GM19240 (cell line): ENCODE measurements at regions not wholly inside any gene's neighbourhood (a gene's known extent, or its start where the extent isn't known, plus 50 kb on each side); places are given as distances from the start of the nearest gene placed in this dataset.
"Not testable (repeated sequence)": the region's sequence is repeated elsewhere in the genome, so short reads cannot be mapped to it uniquely, and the experiment has no call there.

Source experiments
- DNase-seq: peaks from one replicate; pipeline ENCODE4 v3.0.0; 2011; ENCODE audit warnings: low spot score; ENCODE audit not compliant: insufficient read length

DNA sequence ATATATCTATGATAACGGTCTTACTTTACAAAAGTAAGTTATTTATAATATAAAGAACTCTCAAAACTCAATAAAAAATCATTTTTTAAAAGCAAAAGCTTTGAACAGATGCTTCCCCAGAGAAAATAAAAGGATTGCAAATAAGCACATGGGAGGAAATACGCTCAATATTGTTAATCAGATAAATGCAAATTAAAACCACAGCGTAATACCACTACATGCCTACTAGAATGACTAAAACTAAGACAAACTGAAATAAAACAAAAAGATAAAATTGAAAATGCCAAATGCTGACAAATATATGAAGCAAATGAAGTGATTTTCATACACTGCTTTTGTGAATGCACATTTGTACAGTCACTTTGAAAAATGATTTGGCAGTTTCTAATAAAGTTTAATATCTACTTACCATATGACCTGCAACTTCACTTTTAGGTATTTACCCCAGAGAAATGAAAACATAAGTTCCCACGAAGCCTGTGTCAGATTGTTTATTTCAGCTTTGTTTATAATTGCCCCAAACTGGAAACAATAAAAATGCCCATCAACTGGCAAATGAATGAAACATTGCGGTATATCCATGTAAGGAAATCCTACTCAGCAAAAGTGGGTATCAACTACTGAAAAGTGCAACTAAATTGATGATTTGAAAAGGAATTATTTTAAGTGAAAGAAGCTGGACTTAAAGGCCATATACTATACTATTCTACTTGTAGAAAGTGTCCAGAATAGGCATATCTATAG, 1072.4 kb downstream of the TMTC2 start:
- no peak for DNase-seq

DNA sequence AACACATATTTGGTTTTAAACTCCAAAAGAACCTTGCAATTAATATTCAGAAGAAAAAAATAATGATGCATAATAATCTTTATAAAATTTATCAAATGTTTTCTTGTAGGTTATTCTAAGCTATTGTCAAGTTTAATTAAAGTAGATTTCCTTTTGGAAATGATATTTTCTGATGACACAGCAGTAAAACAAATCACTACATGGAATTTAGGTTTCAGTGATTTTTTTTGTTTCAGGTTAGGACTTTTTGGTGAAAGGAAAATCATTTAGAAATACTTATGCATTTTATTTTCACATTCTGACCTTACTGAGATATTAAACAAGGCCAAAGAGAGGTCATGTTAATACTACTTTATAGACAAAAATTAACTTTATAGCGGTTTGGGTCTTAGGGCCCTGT, 1067.2 kb downstream of the TMTC2 start:
- no peak for DNase-seq

- no peak for DNase-seq
Observed at GRCh38 chr12:83753205-83753604, 1066.5 kb downstream of the TMTC2 start.

- no peak for DNase-seq
Observed at GRCh38 chr12:83739607-83740006, 1052.9 kb downstream of the TMTC2 start.

- no peak for DNase-seq
Observed at GRCh38 chr12:83710851-83711250, 1024.1 kb downstream of the TMTC2 start.

- DNase-seq, result no peak
Observed at GRCh38 chr12:83709899-83710298, 1023.2 kb downstream of the TMTC2 start.

DNA sequence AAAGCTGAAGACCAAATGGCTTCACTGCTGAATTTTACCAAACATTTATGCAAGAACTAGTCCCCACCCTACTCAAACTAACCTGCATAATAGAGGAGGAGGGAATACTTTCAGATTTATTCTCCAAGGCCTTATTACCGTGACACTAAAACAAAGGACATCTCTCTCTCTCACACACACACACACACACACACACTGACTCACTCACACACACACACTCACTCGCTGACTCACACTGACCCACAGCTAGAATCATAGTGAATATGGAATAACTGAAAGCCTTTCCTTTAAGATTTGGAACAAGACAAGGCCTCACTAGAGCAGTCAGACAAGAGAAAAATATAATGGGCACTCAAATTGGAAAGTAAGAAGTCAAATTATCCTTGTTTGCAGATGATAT, 1014.1 kb downstream of the TMTC2 start:
- no peak for DNase-seq

- not testable (repeated sequence) for DNase-seq
Observed at GRCh38 chr12:83696311-83696710, 1009.6 kb downstream of the TMTC2 start.

- no peak for DNase-seq
Observed at GRCh38 chr12:83691730-83692129, 1005.0 kb downstream of the TMTC2 start.

- no peak for DNase-seq
Observed at GRCh38 chr12:83690465-83690864, 1003.8 kb downstream of the TMTC2 start.

GRCh38 chr12:83689333-83689732, 1002.6 kb downstream of the TMTC2 start:
- DNase-seq, result no peak

- no peak for DNase-seq
Observed at GRCh38 chr12:83676781-83677295, 990.1 kb downstream of the TMTC2 start.

DNA sequence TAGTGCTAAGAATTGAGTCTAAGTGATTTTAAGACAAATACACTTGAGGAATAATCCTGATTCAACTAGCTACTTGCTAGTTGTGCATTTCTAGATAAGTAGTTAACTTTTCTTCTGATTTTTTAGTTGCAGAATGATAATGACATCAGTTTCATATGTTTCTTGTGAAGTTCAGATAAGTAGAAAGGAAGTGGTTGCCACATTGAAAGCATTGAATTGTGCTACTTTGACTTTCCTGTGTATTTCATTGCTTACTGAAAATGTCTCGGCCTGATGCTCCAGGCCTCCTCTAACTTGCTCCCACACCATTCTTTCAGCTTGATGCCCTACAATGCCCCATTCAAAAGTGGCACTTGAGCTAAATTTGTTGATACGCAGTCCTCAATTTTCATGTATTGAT, 980.0 kb downstream of the TMTC2 start:
- no peak for DNase-seq

DNA sequence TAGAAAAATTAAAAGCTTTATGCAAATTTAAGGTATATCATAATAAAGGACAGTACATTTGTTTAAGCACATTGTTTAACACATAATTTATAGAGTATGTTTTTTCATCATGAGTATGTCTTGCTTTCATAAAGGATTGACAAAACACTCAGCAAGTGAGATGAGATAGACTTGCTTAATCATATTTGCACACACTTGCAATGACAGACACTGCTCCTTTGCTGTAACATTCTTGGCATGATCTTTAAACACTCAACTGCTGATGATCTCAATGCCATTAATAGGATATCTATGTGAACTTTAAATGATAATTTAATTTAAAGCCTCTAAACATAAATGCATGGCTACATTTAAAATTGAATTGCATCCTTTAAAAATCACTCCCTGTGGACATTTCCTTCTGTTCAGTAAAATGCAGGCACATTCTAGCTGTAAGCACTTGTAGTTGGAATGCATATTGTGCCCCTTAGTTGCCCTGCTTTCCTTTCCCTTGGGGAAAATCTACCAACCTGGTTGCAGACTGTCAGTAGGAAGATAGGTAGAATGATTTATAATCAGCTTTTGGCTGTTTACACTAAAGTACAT, 979.0 kb downstream of the TMTC2 start:
- no peak for DNase-seq

DNA sequence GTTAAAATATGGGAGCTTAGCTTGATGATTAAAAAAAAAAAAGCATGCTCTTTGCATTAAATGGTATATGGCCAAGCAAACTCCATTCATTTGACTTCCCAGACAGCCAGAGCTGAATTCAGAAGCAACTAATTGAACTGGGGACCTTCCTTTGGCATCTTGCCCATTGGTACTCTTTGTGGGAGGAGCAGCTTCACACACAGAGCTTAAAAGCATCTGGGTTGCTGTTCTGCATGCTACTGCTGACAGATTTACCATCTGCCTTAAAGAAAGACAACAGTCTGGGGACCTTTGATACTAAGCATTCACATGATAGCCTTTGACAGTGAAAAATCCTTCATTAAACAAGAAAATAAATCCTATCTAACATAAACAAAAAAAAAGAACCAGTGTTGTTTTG, 977.9 kb downstream of the TMTC2 start:
- no peak for DNase-seq

DNA sequence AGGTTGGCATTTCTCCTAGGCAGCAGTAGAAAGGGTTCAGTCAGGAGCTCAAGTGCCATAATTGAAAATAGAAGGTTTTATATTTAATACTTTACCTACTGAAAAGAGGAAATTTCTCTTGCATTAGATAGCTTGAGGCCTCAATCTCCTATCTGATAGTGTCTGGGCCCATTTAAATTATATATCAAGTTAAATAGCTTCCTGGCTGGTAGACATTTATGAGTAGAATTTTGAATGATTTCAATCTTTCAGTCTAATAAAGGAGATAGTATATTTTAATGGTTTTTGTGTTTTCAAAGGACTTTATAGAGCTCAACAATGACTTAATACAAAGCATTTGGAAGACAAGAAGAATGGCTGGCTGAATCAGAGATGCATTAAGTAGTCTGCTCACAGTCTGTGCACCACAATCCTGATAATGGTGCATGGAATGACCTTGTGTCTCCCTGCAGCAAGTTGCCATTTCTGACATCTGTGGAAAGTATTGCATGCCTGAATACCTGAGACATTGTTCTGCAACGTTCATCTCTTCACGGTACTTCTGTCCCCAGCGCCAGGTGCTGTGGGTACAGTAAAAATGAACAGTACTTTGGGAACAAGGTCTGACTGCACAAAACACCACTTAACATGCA, 974.1 kb downstream of the TMTC2 start:
- no peak for DNase-seq

- DNase-seq, result no peak
Observed at GRCh38 chr12:83659321-83659720, 972.6 kb downstream of the TMTC2 start.

DNA sequence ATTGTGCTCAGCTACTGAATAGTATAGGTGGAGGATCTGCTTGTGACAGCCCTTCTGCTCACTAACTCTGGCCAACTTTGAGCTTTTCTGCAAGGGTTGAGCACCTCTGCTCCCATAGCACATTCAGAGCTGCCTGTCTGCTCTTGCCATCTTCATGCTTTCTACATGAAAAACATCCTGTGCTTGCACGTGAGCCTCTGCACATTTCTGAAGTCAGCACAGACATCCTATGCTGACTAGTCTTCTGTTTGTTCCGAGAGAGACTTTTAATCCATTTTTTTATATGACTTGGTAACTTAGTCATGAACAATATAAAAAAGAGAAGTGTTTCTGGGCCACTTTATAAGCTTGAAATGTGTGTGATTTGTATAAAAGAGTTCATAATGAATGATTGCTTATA, 969.3 kb downstream of the TMTC2 start:
- DNase-seq, result no peak

DNA sequence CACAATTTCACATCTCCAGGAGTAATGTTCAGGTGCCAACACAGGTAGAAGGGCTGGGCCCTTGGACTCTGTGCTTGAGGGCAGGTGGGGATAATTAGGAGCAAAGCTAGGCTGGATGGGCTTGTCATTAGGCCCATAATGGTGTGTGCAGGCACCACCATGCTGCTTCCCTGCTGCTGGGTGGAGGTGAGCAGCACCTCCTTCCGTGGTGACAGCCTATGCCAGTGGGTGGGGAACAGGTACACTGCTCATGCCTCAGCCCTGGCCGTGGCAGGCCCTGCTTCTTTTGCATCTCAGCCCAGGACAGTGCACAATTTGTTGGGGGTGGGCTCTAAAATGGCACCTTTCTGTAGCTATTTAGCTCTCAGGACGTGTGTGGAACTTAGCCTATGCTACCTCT, 955.5 kb downstream of the TMTC2 start:
- DNase-seq, result no peak

DNA sequence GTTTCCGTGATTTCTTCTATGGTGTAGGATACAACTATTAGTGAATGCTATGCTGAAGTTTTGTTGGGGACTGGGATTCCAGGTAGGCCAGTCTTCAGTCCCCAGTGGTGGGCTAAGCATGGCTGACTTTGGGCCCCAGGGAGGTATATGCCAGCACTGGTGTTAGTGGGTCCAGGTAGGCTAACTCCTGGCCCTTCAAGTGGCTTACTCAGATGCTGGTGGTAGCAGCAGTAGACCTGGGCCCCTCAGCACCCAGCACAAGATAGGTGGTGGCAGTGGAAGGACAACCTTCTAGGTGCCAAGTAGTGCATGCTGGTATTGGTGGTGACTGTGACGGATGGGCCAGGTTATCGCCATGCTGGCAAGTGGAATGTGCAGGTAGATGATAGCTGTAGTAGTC, 955.1 kb downstream of the TMTC2 start:
- DNase-seq, result no peak

DNA sequence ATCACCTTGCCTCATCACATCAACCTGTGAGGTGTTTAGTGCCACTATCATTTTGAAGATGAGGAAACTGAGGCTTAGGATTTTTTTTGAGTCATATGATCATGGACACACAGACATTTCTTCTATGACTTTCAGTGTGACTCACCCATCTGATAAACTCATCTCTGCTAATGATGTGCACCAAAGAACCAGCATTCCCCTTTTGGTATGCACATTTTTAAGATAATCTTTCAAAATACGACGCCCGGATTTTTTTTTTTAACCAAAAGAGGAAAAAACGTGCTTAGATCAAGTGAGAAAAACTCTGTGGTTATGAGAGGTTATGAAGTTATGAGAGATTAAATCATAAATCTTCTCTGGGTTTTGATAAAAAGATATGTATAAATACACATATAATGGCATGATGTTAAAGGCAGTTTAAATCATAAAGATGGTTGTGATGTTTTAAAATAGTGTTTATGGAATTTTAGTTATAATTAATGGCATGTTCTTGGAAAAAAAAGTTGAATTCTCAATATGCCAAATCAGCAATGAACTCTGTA, 948.1 kb downstream of the TMTC2 start:
- no peak for DNase-seq

DNA sequence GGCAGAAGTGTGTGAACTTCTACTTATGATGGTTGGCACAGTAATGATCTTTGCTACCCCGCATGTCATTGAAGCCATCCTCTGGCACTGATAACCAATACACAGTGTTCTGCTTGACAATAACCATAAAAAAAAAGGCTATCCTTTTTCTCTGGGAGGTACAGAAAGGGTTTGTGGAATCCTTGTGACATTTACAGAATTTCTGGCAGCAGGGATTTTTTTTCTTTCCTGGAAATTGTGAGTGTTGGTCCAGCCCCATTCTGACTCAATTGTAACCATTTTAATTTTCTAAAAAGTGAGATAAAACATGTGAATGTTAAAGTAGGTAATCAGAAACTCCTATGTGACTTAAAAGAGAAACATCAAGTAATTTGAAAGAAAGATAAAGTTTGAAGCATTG, 943.8 kb downstream of the TMTC2 start:
- no peak for DNase-seq
